ENCODE measurements at regions not wholly inside any gene's neighbourhood (a gene's known extent, or its start where the extent isn't known, plus 50 kb on each side); places are given as distances from the start of the nearest gene placed in this dataset.

DNA sequence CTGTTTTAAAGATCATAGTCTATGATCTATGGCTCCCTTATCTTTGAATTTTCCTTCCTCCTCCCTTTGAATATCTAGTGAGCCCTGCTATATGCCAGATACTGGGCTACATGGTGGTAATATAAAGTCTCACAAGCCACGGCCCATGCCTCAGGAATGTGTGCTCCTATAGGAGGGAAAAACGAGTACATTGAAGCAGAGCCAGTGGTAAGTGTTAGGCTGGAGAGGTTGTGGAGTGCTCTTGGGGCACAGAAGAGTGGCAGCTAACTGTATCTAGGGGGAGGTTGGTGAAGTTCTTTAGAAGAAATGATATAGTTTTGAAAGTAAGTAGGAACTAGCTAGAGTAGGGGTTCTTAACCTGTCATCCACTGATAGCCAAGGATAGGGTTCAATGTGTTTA lies 105.8 kb upstream of the PMFBP1 start:
- DNase-seq (ENCODE audit: low read depth in 2 of 2) = no peak

- no peak for DNase-seq (ENCODE audit: low read depth in 2 of 2)
Observed at GRCh38 chr16:72271699-72272240, 99.8 kb upstream of the PMFBP1 start.

- DNase-seq (ENCODE audit: low read depth in 2 of 2) = no peak
Observed at GRCh38 chr16:72270531-72270930, 98.6 kb upstream of the PMFBP1 start.

DNA sequence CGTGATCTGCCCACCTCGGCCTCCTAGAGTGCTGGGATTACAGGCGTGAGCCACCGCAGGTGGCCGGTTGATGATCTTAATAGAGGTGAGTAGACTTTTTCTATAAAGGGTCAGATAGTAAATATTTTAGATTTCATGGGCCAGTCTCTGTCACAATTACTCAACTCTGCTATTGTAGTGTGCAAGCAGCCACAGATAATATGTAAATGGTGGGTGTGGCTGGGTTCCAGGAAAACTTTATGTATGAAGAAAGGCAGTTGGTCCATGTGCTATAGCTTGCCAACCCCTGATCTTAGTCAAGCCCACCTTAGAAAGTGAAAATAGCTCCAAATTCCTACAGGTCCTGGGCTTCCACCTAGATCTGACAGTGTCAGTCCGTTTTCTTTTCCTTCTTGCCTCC lies 94.9 kb upstream of the PMFBP1 start:
- DNase-seq (ENCODE audit: low read depth in 2 of 2) = no peak

DNA sequence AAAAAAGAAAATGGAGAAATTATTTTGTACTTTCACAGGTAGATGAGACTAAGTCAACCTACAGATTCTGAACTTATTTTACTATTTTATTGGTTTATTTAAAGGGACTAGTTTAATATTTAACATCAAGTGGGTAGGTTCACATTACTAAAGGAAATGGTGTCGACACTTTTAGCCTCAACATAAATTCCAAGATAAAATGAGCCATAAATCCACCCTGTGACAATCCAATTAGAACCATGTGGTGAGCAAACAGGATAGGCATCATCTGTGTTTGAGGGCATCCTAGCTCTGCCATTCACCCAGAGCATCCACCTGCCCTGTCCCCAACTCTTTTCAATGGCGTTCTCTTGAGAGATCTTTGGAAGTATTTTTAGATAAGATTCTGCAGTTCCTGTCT lies 92.8 kb upstream of the PMFBP1 start:
- DNase-seq (ENCODE audit: low read depth in 2 of 2) = no peak

GRCh38 chr16:72262711-72263110 lies 90.8 kb upstream of the PMFBP1 start:
- no peak for DNase-seq (ENCODE audit: low read depth in 2 of 2)

- DNase-seq (ENCODE audit: low read depth in 2 of 2) = no peak
Observed at GRCh38 chr16:72261127-72261526, 89.2 kb upstream of the PMFBP1 start.

DNA sequence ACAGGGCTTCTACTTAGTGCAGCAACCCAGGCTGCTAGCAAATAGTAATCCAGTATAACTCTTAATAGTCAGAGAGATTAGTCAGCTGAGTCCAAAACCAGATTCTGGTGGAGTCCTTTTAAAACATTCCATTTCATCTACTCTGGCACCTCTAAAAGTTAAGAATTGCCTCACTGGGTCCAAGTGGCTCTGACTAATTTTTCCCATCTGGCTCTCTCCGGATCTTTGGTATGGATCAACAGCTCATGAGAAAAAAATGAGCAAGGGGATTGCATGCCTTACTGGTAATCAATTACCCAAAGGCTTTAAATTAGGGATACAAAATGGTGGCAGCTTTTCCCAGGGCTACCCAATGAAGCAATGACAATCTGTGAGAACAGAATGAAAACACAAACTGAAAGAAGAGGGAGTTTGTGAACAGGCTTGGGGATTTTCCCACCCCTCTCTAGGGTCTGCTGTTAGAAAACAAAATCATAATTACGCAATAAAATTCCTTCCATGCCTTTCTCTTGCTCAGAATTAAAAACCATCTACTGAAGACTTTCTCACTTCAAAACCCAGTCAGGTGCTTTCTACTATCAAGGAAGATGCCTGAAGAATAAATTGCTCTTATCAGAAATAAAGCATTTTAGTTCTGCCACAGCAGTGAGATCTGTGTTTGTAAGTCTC lies 84.6 kb upstream of the PMFBP1 start:
- DNase-seq (ENCODE audit: low read depth in 2 of 2) = no peak

DNA sequence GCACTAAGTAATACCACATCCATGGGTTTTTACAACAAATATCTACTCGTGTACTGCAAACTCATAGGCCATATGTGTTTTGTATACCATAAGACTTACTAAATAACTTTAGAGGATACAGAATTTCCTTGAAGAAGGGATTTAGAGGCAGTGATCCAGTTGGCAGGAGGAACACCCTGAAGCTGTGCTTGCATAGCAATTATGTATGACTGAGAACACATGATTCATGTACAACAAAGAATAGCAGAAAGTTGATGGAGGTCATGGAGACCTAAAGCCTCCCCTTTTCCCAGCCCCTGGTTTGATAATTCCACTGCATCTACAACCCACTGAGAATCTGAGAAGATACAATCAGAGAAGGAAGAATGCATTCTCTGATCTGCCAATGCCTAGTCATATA lies 83.8 kb upstream of the PMFBP1 start:
- no peak for DNase-seq (ENCODE audit: low read depth in 2 of 2)

- no peak for DNase-seq (ENCODE audit: low read depth in 2 of 2)
Observed at GRCh38 chr16:72247821-72248253, 75.9 kb upstream of the PMFBP1 start.

DNA sequence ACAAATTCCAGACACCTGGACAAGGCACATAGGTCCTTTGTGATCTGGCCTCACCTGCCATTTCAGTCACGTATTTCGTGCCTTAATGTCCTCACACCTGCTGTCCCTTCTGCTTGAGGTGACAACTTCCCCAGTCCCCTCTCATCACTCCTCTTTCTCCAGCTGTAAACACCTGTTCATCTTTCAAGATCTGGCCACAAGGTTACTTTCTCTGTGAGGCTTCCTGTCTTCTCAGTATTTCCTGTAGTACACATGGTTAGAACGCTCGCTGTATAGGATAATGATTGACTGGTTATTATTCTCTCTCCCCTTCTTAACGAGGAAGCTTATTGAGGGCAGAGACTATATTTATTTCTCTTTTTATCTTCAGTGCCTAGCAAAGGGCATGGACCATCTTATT lies 74.5 kb upstream of the PMFBP1 start:
- DNase-seq (ENCODE audit: low read depth in 2 of 2) = no peak

- no peak for DNase-seq (ENCODE audit: low read depth in 2 of 2)
Observed at GRCh38 chr16:72244853-72245252, 72.9 kb upstream of the PMFBP1 start.

DNA sequence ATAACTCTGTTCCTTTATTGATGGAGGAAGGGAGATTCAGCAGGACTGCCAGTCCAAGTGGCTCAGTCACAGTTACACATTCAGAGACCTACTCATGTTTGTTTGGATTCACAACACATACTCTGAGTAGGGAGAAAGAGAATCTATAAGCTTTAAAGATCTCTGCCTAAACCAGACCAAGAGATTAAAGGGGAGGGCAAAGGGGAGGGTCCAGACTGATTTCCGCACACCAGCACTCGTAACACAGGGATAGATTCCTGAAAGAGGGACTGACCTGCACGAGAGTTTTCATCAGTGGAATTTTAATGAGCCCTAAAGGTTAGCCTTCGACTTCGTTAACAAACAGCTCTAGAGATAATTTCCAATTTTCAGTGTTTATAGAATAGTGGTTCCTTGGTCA lies 71.7 kb upstream of the PMFBP1 start:
- DNase-seq (ENCODE audit: low read depth in 2 of 2) = no peak

DNA sequence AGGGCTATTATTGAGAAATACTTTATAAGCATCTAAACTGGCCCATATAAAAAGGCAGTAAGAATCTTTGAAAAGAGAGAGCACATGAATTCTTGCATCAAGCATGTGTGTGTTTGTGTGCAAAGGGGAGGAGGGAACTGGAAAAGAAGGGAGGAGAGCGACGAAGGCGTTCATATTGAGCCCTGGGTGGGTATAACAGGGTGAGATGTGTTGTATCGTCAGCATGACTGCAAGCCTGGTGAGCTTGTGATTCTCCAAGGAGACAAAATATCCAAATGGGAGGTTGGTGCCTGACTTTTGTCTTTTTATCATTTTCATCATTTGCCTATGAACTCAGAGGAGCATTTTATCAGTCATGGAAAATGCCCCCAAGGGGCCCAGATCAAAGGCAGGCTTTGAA lies 70.8 kb upstream of the PMFBP1 start:
- no peak for DNase-seq (ENCODE audit: low read depth in 2 of 2)

GRCh38 chr16:72241930-72242329 lies 70.0 kb upstream of the PMFBP1 start:
- no peak for DNase-seq (ENCODE audit: low read depth in 2 of 2)

GRCh38 chr16:72241008-72241407 lies 69.1 kb upstream of the PMFBP1 start:
- no peak for DNase-seq (ENCODE audit: low read depth in 2 of 2)

- DNase-seq (ENCODE audit: low read depth in 2 of 2) = no peak
Observed at GRCh38 chr16:72240466-72240865, 68.5 kb upstream of the PMFBP1 start.

- no peak for DNase-seq (ENCODE audit: low read depth in 2 of 2)
Observed at GRCh38 chr16:72236866-72237265, 64.9 kb upstream of the PMFBP1 start.

DNA sequence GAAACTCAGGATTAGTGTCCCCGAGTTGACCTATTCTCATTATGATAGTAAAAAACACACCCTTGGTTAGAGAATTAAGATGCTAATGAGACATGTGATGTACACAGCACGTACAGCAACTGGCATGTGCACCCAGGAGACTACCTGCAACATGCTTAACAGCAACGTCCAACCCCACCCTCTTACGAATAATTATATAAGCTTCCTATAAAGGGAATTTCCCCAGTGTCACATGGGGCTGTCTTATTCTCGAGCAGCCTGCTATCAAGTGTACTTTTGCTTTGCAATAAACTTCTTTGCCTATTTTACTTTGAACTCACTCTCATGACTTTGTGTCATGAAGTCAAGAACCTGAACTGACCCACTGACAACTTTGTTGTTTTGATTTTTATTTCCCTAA lies 62.4 kb upstream of the PMFBP1 start:
- no peak for DNase-seq (ENCODE audit: low read depth in 2 of 2)

- no peak for DNase-seq (ENCODE audit: low read depth in 2 of 2)
Observed at GRCh38 chr16:72228014-72228413, 56.1 kb upstream of the PMFBP1 start.

GRCh38 chr16:72226136-72226535 lies 54.2 kb upstream of the PMFBP1 start:
- DNase-seq (ENCODE audit: low read depth in 2 of 2) = no peak

DNA sequence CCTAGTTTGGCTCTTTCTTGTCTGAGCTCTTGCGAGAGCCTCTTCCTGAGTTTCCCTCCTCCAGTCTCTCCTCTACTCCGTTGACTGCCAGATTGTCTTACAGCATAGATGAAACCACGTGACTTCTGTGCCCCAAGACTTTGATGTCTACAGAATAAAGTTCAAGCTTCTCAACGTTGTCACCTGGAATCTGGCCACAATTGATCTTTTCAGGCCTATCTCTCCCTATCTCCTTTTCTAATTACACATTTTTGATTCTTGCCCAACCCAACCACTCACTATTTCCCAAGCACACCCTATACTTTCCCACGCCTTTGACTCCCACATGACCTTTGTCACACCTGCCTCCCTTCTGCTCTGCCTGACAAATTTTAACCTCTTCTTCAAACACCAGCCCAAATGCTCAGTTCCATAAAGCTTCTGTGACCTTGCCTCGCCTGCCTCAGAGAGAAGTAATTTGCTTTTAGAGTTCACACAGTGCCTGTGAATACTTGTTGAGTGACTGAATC lies 52.4 kb upstream of the PMFBP1 start:
- DNase-seq (ENCODE audit: low read depth in 2 of 2) = no peak

DNA sequence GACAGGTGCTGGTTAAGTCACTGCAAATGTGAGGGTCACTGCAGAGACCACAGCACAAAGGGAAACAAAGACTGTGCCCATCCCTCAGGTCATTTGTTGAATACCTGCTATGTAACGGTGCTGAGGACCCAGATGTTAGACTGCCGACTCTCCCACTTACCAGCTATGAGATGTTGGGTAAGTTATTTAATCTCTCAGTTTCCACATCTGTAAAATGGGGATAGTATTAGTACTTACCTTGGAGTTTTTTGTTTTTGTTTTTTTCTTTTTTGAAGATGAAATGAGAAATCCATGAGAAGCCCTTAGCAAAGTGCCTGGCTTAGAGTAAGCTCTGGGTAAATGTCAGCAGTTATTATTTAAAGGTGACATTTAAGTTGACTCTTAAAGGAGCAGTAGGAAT lies 50.5 kb upstream of the PMFBP1 start:
- no peak for DNase-seq (ENCODE audit: low read depth in 2 of 2)
